ENCODE measurements at regions not wholly inside any gene's neighbourhood (a gene's known extent, or its start where the extent isn't known, plus 50 kb on each side); places are given as distances from the start of the nearest gene placed in this dataset.

DNA sequence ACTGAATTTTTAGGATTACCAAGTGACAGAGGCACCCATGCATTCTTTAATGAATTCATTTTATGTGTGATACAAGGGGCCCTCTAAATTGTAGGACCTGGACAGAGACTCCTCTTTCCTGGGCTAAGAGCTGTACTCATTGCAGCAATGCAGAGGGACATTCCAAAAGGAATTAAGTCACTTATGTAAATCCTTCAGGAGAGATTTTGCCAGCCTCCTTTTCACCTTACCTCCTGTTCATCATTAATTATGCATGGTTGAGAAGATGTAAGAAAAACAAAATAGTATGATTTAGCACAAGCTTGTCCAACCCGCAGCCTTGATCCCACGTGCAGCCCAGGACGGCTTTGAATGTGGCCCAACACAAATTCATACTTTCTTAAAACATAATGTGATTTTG is 84.5 kb upstream of the TANK start:
- TF ChIP-seq, protein P1, sequence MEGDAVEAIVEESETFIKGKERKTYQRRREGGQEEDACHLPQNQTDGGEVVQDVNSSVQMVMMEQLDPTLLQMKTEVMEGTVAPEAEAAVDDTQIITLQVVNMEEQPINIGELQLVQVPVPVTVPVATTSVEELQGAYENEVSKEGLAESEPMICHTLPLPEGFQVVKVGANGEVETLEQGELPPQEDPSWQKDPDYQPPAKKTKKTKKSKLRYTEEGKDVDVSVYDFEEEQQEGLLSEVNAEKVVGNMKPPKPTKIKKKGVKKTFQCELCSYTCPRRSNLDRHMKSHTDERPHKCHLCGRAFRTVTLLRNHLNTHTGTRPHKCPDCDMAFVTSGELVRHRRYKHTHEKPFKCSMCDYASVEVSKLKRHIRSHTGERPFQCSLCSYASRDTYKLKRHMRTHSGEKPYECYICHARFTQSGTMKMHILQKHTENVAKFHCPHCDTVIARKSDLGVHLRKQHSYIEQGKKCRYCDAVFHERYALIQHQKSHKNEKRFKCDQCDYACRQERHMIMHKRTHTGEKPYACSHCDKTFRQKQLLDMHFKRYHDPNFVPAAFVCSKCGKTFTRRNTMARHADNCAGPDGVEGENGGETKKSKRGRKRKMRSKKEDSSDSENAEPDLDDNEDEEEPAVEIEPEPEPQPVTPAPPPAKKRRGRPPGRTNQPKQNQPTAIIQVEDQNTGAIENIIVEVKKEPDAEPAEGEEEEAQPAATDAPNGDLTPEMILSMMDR (IDR thresholded peaks at IDR 0.05; ENCODE audit: insufficient read depth, low read depth, low read length), result no peak
- TF ChIP-seq EZH2 (IDR thresholded peaks at IDR 0.05; ENCODE audit: insufficient read depth, low read length), result no peak

Data from astrocyte (in vitro differentiated cells and primary cell).